Activated CD4-positive, alpha-beta memory T cell treated with anti-CD3 and anti-CD28 coated beads, Interleukin-2, amount 10 ng/mL, durations not matched to agents 7 days and 5 days (primary cell): ENCODE measurements at regions not wholly inside any gene's neighbourhood (a gene's known extent, or its start where the extent isn't known, plus 50 kb on each side); places are given as distances from the start of the nearest gene placed in this dataset.
"Not testable (repeated sequence)": the region's sequence is repeated elsewhere in the genome, so short reads cannot be mapped to it uniquely, and the experiment has no call there.

Source experiments
- CTCF ChIA-PET: fragments of 350-600 bp; sonication (Branson Sonifier 250); formaldehyde crosslinking; loops from one replicate; lab custom pipeline; 2021; ENCODE audit warnings: antibody characterized with exemption, inconsistent platforms; lab: Charles Lee
- POLR2A ChIA-PET: fragments of 350-600 bp; sonication (Branson Sonifier 250); formaldehyde crosslinking; loops from one replicate; lab custom pipeline; 2021; ENCODE audit warnings: antibody characterized with exemption; lab: Charles Lee
- DNase-seq: peaks from one replicate; pipeline ENCODE4 v3.0.0-alpha.2; 2020
- H3K27ac Mint-ChIP-seq: one replicate; pipeline ENCODE4 v1.8.0; 2021; ENCODE audit warnings: mild to moderate bottlenecking, mixed read lengths
- H3K27me3 Mint-ChIP-seq: one replicate; pipeline ENCODE4 v1.8.0; 2021; ENCODE audit warnings: mixed read lengths
- H3K36me3 Mint-ChIP-seq: one replicate; pipeline ENCODE4 v1.8.0; 2021; ENCODE audit warnings: low read depth, mixed read lengths
- H3K4me1 Mint-ChIP-seq: one replicate; pipeline ENCODE4 v1.8.0; 2021; ENCODE audit warnings: mixed read lengths
- H3K4me3 Mint-ChIP-seq: one replicate; pipeline ENCODE4 v1.8.0; 2021; ENCODE audit warnings: mild to moderate bottlenecking, mixed read lengths
- H3K9me3 Mint-ChIP-seq: one replicate; pipeline ENCODE4 v1.8.0; 2021; ENCODE audit warnings: mixed read lengths

DNA sequence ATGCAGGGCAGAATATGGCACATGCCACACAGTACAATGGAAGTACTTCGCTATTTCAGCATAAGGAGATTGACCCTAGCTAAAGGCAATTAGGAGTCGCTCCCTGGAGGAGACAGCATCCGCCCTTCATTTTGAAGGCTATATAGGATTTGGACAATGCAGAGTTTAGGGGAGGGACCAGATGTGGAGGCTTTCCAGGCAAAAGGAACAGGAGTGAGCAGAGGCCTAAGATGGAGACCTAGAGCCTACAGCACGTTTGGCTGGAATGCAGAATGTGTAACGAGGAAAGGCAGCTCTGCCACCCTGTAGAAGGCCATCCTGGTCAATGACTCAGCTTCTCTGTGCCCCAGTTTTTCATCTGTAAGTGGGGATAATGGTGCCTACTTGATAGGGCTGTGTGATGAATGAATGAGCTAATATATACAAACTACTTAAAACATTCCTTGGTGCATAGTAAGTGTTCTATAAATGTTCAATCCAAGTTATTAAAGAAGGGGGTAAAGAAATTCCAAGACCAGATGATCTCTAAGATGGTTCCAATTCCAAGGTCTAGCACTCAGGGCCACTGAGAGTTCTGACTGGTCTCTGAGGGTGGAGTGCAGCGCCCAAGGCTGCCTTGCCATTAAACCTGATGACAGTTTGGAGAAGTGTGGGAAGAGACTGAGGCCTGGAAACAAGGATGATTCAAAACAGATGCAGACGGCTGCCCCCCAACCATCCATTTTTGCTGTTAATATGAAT is 54.3 kb upstream of the FRMD6 start:
- Mint-ChIP-seq H3K27me3 (peaks cover 16% of the 10 kb centered on the region), H3K27ac (no peak overlapping the region), H3K4me3 (no peak overlapping the region), H3K4me1 (peaks cover 8% of the 10 kb centered on the region), H3K36me3 (no peaks in the 10 kb centered on the region), H3K9me3 (no peaks in the 10 kb centered on the region)
- no peak for DNase-seq
- ChIA-PET CTCF (no interaction called here), POLR2A (no interaction called here)

GRCh38 chr14:51598924-51599600 is 52.6 kb upstream of the FRMD6 start:
- CTCF ChIA-PET, H3K9me3 Mint-ChIP-seq, DNase-seq, H3K36me3 Mint-ChIP-seq, POLR2A ChIA-PET, H3K27ac Mint-ChIP-seq, H3K4me1 Mint-ChIP-seq, H3K4me3 Mint-ChIP-seq: not testable (repeated sequence)
- H3K27me3 Mint-ChIP-seq = peaks cover 15% of the 10 kb centered on the region

DNA sequence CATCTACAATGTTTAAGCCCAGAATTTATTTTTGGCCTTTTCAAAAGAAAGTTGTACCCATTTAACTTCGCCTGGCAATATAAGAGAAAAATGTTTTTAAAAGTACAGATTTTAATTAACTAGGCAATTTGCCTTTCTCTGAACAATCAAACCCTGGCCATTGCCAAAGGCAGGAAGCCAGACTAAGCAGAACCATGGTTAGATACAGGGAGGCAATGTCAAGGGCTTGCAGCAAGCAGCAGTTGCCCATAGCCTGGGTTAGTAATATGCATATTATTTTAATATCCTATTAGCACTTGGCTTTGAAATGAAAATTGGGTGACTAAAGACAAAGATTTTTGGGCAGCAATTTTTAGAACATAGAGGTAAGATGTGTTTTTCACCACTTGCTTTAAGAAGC is 51.1 kb upstream of the FRMD6 start:
- H3K27ac Mint-ChIP-seq = no peak overlapping the region
- POLR2A ChIA-PET = no interaction called here
- H3K4me1 Mint-ChIP-seq = no peaks in the 10 kb centered on the region
- no peak overlapping the region for H3K4me3 Mint-ChIP-seq
- no peak for DNase-seq
- CTCF ChIA-PET = interaction anchor here (0.9 kb wide), 1 partner anchor 26 kb away, joined by 3 read pairs; no protein-coding TSS in a partner anchor
- no peaks in the 10 kb centered on the region for H3K36me3 Mint-ChIP-seq
- H3K27me3 Mint-ChIP-seq = peaks cover 15% of the 10 kb centered on the region
- no peaks in the 10 kb centered on the region for H3K9me3 Mint-ChIP-seq
